ENCODE measurements at regions not wholly inside any gene's neighbourhood (a gene's known extent, or its start where the extent isn't known, plus 50 kb on each side); places are given as distances from the start of the nearest gene placed in this dataset.
"Not testable (repeated sequence)": the region's sequence is repeated elsewhere in the genome, so short reads cannot be mapped to it uniquely, and the experiment has no call there.

DNA sequence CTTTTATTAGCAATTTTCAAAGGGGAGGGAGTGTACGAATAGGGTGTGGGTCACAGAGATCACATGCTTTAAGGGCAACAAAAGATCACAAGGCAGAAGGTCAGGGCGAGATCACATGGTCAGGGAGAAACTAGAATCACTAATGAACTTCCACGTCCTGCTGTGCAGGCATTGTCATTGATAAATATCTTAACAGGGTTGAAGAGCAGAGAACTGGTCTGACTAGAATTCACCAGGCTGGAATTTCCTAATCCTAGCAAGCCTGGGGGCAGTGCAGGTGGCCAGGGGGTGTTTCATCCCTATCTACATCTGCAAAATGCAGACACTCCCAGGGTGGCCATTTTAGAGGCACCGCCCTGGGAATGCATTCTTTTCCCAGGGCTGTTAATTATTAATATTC is 101.2 kb upstream of the TMTC1 start:
- not testable (repeated sequence) for TF ChIP-seq CTCF, POLR2A (IDR thresholded peaks at IDR 0.05)

All from testis (tissue), 2 donors.